ENCODE measurements at regions not wholly inside any gene's neighbourhood (a gene's known extent, or its start where the extent isn't known, plus 50 kb on each side); places are given as distances from the start of the nearest gene placed in this dataset.

- intact Hi-C loops (cut with micrococcal nuclease): no loop called here
Observed at GRCh38 chr9:20135119-20135697, 346.4 kb upstream of the SLC24A2 start.

GRCh38 chr9:20125727-20126126 lies 336.9 kb upstream of the SLC24A2 start:
- intact Hi-C loops (cut with micrococcal nuclease): no loop called here

- intact Hi-C loops (cut with micrococcal nuclease): no loop called here
Observed at GRCh38 chr9:20119566-20119965, 330.7 kb upstream of the SLC24A2 start.

GRCh38 chr9:20117986-20118385 lies 329.1 kb upstream of the SLC24A2 start:
- intact Hi-C loops (cut with micrococcal nuclease): no loop called here

- intact Hi-C loops (cut with micrococcal nuclease): no loop called here
Observed at GRCh38 chr9:20117482-20117881, 328.6 kb upstream of the SLC24A2 start.

- intact Hi-C loops (cut with micrococcal nuclease): no loop called here
Observed at GRCh38 chr9:20114974-20115373, 326.1 kb upstream of the SLC24A2 start.

- intact Hi-C loops (cut with micrococcal nuclease): no loop called here
Observed at GRCh38 chr9:20112205-20112783, 323.5 kb upstream of the SLC24A2 start.

- intact Hi-C loops (cut with micrococcal nuclease): no loop called here
Observed at GRCh38 chr9:20111173-20111843, 322.5 kb upstream of the SLC24A2 start.

- intact Hi-C loops (cut with micrococcal nuclease): no loop called here
Observed at GRCh38 chr9:20095430-20096092, 306.7 kb upstream of the SLC24A2 start.

GRCh38 chr9:20092561-20092960 lies 303.7 kb upstream of the SLC24A2 start:
- intact Hi-C loops (cut with micrococcal nuclease): no loop called here

GRCh38 chr9:20087481-20087880 lies 298.6 kb upstream of the SLC24A2 start:
- intact Hi-C loops (cut with micrococcal nuclease): loop anchor here (10.0 kb wide), 1 partner anchor 57 kb away; no protein-coding TSS in a partner anchor

GRCh38 chr9:20085842-20086241 lies 297.0 kb upstream of the SLC24A2 start:
- intact Hi-C loops (cut with micrococcal nuclease): loop anchor here (10.0 kb wide), 1 partner anchor 59 kb away; no protein-coding TSS in a partner anchor

- intact Hi-C loops (cut with micrococcal nuclease): loop anchor here (10.0 kb wide), 1 partner anchor 61 kb away; no protein-coding TSS in a partner anchor
Observed at GRCh38 chr9:20084125-20084524, 295.3 kb upstream of the SLC24A2 start.

GRCh38 chr9:20083390-20083789 lies 294.6 kb upstream of the SLC24A2 start:
- intact Hi-C loops (cut with micrococcal nuclease): loop anchor here (10.0 kb wide), 1 partner anchor 61 kb away; no protein-coding TSS in a partner anchor

GRCh38 chr9:20082831-20083230 lies 294.0 kb upstream of the SLC24A2 start:
- intact Hi-C loops (cut with micrococcal nuclease): loop anchor here (10.0 kb wide), 1 partner anchor 62 kb away; no protein-coding TSS in a partner anchor

GRCh38 chr9:20082406-20082805 lies 293.6 kb upstream of the SLC24A2 start:
- intact Hi-C loops (cut with micrococcal nuclease): loop anchor here (10.0 kb wide), 1 partner anchor 62 kb away; no protein-coding TSS in a partner anchor

- intact Hi-C loops (cut with micrococcal nuclease): no loop called here
Observed at GRCh38 chr9:20078246-20078645, 289.4 kb upstream of the SLC24A2 start.

GRCh38 chr9:20074291-20074690 lies 285.5 kb upstream of the SLC24A2 start:
- intact Hi-C loops (cut with micrococcal nuclease): no loop called here

GRCh38 chr9:20070336-20070735 lies 281.5 kb upstream of the SLC24A2 start:
- intact Hi-C loops (cut with micrococcal nuclease): no loop called here

GRCh38 chr9:20065796-20066700 lies 277.2 kb upstream of the SLC24A2 start:
- intact Hi-C loops (cut with micrococcal nuclease): no loop called here

- intact Hi-C loops (cut with micrococcal nuclease): no loop called here
Observed at GRCh38 chr9:20065046-20065445, 276.2 kb upstream of the SLC24A2 start.

Data from T-helper 1 cell treated with Interleukin-12 subunit alpha and Interleukin-12 subunit beta and Interleukin-4 antibody, amounts not matched to agents 30 ng/mL and 1 ng/mL, for 36 hours (primary cell).